ENCODE measurements at regions not wholly inside any gene's neighbourhood (a gene's known extent, or its start where the extent isn't known, plus 50 kb on each side); places are given as distances from the start of the nearest gene placed in this dataset.

- no peak for TF ChIP-seq POLR2A (IDR thresholded peaks at IDR 0.05)
- no peak for TF ChIP-seq CTCF (IDR thresholded peaks at IDR 0.05)
Observed at GRCh38 chr19:30105316-30105715, 163.3 kb downstream of the URI1 start.
